ENCODE measurements at regions not wholly inside any gene's neighbourhood (a gene's known extent, or its start where the extent isn't known, plus 50 kb on each side); places are given as distances from the start of the nearest gene placed in this dataset.

DNA sequence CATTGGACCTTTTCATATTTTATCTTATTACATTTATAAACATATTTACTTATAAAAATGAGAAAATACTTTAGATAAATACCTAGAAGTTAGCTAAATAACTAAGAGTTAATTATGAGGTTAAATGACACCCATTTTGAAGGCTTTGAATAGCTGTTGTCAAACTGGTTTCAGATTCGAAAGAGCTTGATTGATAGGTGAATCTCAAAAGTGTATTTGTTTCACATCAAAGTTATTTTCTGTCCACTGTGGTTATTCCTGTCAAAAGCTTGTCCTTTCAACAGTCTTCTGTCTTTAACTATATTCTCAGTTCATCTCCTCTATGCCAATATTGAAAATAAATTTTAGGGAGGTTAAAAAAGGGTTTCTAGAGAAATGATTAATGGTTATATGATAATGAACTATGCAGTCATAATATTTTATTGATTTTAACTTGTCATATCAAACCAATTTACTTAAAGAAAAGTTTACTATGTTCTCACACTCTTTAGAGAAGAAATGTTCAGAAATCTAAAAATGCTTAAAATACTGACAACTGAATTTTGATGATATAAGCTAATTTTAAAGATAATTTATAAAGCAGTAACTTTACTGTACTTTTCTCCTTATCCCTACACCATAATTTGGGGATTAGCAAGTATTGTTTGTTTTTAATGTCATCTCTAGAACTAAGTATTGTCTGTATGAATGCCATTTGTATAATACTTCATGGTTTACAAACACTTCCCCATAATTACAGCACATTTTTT lies 72.0 kb upstream of the FOXP2 start:
- TF ChIP-seq POLR2AphosphoS5 (IDR thresholded peaks at IDR 0.05; ENCODE audit: low read depth, low read length) (no peak), POLR2A (IDR thresholded peaks at IDR 0.05; ENCODE audit: borderline replicate concordance, extremely low read depth, insufficient read depth, insufficient read length) (no peak), EZH2phosphoT487 (IDR thresholded peaks at IDR 0.05; ENCODE audit: borderline replicate concordance) (no peak), FOSL1 (IDR thresholded peaks at IDR 0.05; ENCODE audit: low read depth) (no peak), YY1 (IDR thresholded peaks at IDR 0.05; ENCODE audit: extremely low read depth, insufficient replicate concordance, low read depth, low read length) (no peak)
- TF ChIP-seq, protein P1, sequence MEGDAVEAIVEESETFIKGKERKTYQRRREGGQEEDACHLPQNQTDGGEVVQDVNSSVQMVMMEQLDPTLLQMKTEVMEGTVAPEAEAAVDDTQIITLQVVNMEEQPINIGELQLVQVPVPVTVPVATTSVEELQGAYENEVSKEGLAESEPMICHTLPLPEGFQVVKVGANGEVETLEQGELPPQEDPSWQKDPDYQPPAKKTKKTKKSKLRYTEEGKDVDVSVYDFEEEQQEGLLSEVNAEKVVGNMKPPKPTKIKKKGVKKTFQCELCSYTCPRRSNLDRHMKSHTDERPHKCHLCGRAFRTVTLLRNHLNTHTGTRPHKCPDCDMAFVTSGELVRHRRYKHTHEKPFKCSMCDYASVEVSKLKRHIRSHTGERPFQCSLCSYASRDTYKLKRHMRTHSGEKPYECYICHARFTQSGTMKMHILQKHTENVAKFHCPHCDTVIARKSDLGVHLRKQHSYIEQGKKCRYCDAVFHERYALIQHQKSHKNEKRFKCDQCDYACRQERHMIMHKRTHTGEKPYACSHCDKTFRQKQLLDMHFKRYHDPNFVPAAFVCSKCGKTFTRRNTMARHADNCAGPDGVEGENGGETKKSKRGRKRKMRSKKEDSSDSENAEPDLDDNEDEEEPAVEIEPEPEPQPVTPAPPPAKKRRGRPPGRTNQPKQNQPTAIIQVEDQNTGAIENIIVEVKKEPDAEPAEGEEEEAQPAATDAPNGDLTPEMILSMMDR (IDR thresholded peaks at IDR 0.05 in 2 of 3, conservative IDR thresholded peaks at IDR 0.05 in 1 of 3; ENCODE audit: borderline replicate concordance in 1 of 3, insufficient read depth in 1 of 3, low read depth in 2 of 3, low read length in 2 of 3), result no peak
- TF ChIP-seq, protein P2, sequence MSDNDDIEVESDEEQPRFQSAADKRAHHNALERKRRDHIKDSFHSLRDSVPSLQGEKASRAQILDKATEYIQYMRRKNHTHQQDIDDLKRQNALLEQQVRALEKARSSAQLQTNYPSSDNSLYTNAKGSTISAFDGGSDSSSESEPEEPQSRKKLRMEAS (IDR thresholded peaks at IDR 0.05), result no peak
- TF ChIP-seq, protein P3, sequence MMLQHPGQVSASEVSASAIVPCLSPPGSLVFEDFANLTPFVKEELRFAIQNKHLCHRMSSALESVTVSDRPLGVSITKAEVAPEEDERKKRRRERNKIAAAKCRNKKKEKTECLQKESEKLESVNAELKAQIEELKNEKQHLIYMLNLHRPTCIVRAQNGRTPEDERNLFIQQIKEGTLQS (IDR thresholded peaks at IDR 0.05), result no peak

All from HCT116 (cell line).